ENCODE measurements at regions not wholly inside any gene's neighbourhood (a gene's known extent, or its start where the extent isn't known, plus 50 kb on each side); places are given as distances from the start of the nearest gene placed in this dataset.

DNA sequence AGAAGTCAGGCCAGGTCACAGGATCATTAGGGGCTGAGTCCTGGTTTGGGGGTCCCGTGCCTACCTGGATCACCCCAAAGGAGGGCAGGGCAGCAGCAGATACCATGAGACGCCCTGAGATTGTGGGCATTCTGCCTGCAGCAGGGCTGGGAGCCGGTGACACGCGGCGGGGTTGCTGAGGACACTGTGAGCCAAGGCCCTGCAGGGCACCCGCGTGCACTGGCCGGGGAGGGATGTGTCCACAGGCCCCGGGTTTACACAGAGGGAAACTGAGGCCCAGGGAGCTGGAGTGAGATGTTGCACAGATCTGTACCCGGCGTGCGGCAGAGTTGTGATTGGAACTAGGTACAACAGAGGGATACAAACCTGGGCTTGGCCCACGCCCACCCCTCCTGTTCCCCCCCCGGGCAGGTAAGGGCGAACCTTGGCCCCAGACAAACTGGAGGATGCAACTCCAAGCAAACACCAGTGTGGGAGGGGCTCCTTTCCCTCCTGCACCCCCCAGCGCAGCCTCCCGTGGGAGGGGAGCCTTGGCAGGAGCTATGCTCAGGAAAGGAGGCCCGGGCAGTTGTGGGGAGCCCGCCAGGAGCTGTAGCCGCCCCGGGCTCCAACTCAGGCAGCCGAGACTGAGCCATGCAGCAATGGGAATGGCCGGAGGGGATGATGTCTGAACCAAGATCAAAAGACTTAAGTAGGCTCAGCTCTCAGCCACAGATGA lies 91.3 kb downstream of the ENGASE start:
- no peaks in the 10 kb centered on the region for H3K36me3 ChIP-seq (ENCODE audit: insufficient read depth, low read length)
- no peak overlapping the region for H3K4me3 ChIP-seq (ENCODE audit: low read length)
- H3K4me2 ChIP-seq (ENCODE audit: low read length) = no peak overlapping the region
- no peaks in the 10 kb centered on the region for H3K9me3 ChIP-seq (replicated peaks; ENCODE audit: low read length)
- no peak overlapping the region for H3K9ac ChIP-seq (ENCODE audit: low read depth, low read length)
- H3K4me1 ChIP-seq (ENCODE audit: control insufficient read depth, insufficient read depth, low read length) = no peaks in the 10 kb centered on the region
- H3K27me3 ChIP-seq (ENCODE audit: control insufficient read depth, insufficient read depth, low read length) = peaks cover 69% of the 10 kb centered on the region

DNA sequence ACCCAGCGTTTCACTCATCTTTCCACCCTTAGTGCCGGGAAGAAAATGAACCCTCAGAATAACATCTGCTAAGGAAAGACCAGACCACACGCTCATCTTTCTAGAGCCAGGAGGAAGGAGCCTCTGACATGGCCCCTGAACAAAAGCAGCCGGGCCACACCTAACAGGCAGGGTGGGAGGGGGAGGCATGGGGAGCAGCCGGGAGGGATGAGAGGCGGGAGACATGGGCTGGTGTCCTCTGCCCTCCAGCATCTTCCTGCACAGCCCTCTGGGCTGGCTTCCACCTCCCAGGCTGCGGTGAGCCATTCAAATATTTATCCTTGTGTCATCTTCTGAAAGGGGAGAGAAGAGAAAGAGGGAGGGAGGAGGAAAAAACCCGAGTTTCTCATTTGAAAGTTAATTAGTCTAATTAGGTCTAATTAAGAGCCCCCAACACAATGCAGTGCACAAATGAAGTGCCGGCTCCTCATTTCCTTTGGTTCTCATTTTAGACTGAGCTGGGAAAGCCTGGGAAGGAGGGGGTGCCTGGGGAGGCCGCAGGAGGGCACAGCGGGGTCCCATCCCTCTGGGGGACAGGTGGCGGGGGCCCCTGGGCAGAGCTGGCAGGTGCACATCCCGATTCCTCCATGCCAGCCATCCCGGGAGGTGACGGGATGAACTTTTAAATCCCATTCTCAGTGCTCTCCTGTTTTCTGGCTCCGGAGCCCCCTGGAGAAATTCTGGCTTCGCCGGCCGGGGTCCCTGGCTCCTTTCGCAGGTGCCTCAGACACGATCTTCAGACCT lies 90.5 kb downstream of the ENGASE start:
- Histone ChIP-seq H3K9me3 (replicated peaks; ENCODE audit: low read length) (no peaks in the 10 kb centered on the region), H3K4me1 (ENCODE audit: control insufficient read depth, insufficient read depth, low read length) (no peaks in the 10 kb centered on the region), H3K36me3 (ENCODE audit: insufficient read depth, low read length) (no peaks in the 10 kb centered on the region), H3K27me3 (ENCODE audit: control insufficient read depth, insufficient read depth, low read length) (peaks cover 63% of the 10 kb centered on the region), H3K4me3 (ENCODE audit: low read length) (no peak overlapping the region), H3K9ac (ENCODE audit: low read depth, low read length) (no peak overlapping the region), H3K4me2 (ENCODE audit: low read length) (no peak overlapping the region)

DNA sequence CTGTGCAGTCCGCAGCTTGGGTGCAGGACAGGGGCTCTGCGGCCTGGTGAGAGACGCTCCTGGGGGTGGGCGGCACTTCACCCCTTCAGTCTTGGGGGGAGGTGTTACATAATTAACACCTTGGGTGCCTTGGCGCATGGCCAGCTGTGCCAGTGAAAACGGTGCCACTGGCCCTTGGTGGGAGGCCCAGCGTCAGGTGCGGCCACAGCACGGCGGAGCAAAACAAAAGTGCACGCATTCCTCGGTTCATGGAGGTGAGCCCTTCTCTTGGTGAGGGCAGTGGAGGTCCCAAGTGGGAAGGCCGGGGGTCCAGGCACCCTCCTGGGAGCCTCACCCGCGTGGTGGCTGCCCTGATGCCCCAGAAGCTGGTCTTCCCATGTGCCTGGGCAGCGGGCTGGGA lies 89.8 kb downstream of the ENGASE start:
- Histone ChIP-seq H3K9ac (ENCODE audit: low read depth, low read length) (no peak overlapping the region), H3K36me3 (ENCODE audit: insufficient read depth, low read length) (no peaks in the 10 kb centered on the region), H3K27me3 (ENCODE audit: control insufficient read depth, insufficient read depth, low read length) (peaks cover 63% of the 10 kb centered on the region), H3K4me2 (ENCODE audit: low read length) (no peak overlapping the region), H3K4me3 (ENCODE audit: low read length) (no peak overlapping the region), H3K9me3 (replicated peaks; ENCODE audit: low read length) (no peaks in the 10 kb centered on the region), H3K4me1 (ENCODE audit: control insufficient read depth, insufficient read depth, low read length) (no peaks in the 10 kb centered on the region)

DNA sequence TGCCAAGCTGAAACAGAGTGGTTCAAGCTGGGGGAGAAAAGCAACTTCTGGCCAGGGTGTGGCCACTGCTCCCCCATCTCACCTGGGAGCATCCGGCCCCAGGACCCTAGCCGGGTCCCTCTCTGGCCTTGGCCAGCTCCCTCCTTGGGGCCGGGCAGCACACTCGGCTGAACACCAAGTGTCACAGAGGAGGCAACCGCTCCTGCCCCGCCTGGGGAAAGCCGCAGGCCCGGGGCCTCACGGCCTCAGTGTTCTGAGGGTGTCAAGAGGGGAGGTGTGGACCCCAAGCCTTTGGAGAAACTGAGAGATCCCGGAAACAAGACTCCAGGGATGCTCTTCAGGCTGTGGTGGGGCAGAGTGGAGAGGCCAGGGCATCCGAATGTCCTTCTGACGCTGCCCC lies 88.4 kb downstream of the ENGASE start:
- H3K27me3 ChIP-seq (ENCODE audit: control insufficient read depth, insufficient read depth, low read length) = peaks cover 64% of the 10 kb centered on the region
- H3K4me2 ChIP-seq (ENCODE audit: low read length) = no peak overlapping the region
- H3K4me1 ChIP-seq (ENCODE audit: control insufficient read depth, insufficient read depth, low read length) = no peaks in the 10 kb centered on the region
- H3K9me3 ChIP-seq (replicated peaks; ENCODE audit: low read length) = no peaks in the 10 kb centered on the region
- no peak overlapping the region for H3K4me3 ChIP-seq (ENCODE audit: low read length)
- H3K9ac ChIP-seq (ENCODE audit: low read depth, low read length) = no peak overlapping the region
- H3K36me3 ChIP-seq (ENCODE audit: insufficient read depth, low read length) = no peaks in the 10 kb centered on the region

DNA sequence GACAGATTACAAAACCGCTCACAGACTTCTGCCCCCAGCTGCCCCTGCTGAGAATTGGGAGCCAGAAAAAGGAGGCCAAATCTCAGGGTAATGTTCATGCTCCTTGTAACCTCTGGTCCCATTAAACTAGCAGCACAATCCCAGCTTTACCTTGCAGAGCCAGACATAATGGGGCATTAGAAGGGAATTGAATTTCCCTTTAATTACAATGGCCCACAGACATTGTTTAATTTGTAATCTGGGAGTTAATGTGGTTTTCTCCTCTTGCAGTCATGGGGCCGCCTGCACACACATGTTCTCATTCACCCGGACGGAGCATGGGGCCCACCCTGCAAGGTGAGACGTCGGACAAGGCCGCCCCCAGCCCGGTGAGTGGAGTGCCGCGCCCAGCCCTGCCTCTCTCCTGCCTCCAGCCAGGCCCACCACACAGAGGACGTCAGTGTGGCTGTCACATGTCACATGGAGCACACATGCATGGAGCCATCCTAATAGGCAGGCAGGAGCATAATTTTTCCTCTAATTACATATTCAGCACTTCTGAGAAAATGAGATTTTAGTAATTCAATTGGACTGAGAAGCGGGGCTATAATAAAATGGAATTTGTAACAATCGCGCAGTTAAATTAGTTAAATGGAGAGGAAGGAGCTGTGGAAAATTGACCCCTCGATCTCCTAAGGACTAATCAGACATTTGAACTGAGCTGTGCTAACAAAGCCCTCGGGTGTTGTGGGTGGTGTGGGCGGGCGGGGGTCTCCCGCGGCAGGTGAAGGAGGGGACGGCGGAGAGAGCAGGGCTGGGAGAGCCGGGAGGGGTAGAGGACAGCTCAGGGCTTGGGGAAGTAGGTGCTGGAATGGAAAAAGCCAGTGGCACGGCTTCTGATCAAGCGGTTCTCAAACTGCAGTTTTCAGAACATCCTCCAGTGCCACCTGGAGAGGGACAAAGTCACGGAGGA lies 87.7 kb downstream of the ENGASE start:
- Histone ChIP-seq H3K4me3 (ENCODE audit: low read length) (no peak overlapping the region), H3K9ac (ENCODE audit: low read depth, low read length) (no peak overlapping the region), H3K36me3 (ENCODE audit: insufficient read depth, low read length) (no peaks in the 10 kb centered on the region), H3K4me2 (ENCODE audit: low read length) (no peak overlapping the region), H3K27me3 (ENCODE audit: control insufficient read depth, insufficient read depth, low read length) (peaks cover 66% of the 10 kb centered on the region), H3K9me3 (replicated peaks; ENCODE audit: low read length) (no peaks in the 10 kb centered on the region), H3K4me1 (ENCODE audit: control insufficient read depth, insufficient read depth, low read length) (no peaks in the 10 kb centered on the region)

DNA sequence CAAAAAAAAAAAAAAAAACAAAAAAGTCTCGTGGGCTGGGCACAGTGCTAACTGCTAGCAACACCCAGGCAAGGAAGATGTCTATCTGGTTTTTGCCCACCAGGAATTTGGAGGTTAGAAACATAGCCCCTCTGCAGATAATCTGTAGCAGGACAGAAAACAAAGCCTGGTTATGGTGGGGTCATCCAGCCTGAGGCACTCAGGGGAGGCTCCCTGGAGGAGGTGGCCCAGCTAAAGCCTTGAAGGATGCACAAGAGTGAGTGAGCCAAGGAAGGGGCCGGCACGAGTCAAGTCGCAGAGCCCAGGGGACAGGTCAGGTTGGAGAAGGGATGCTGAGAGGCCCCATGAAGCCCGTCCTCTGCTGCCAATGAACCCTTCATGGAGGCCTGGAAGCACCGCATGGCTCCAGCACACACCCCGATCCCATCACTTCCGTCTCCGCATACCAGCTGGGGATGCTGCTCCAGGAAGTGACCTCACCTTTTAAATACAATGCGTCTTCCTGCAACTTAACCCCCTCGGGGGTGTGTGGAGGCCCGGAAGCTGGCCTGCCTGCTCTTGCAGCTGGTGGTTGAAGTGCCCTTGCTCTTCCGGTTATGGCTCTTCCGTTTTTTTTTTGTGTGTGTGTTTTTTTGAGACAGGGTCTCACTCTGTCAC lies 86.5 kb downstream of the ENGASE start:
- no peak overlapping the region for H3K4me2 ChIP-seq (ENCODE audit: low read length)
- no peak overlapping the region for H3K9ac ChIP-seq (ENCODE audit: low read depth, low read length)
- H3K27me3 ChIP-seq (ENCODE audit: control insufficient read depth, insufficient read depth, low read length) = peaks cover 73% of the 10 kb centered on the region
- no peaks in the 10 kb centered on the region for H3K9me3 ChIP-seq (replicated peaks; ENCODE audit: low read length)
- H3K36me3 ChIP-seq (ENCODE audit: insufficient read depth, low read length) = no peaks in the 10 kb centered on the region
- H3K4me1 ChIP-seq (ENCODE audit: control insufficient read depth, insufficient read depth, low read length) = no peaks in the 10 kb centered on the region
- H3K4me3 ChIP-seq (ENCODE audit: low read length) = no peak overlapping the region

DNA sequence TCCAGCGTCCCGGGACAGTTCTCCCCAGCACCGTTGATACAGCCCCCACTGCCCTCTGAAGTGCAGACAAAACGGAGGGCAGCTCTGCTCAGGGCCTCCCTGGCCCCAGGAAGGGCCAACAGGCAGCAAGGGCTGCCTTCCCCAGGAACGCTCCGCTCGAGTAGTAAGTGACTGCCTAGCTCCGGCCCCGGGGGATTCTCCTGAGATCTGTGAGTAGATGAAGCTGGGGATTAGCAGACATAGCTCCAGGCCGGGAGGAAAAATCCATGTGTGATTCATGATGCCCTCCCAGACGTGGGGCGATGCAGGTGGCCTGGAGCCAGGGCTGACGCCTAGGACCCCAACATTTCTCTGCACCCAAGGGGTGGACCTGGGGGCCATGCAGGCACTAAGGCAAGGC lies 85.3 kb downstream of the ENGASE start:
- Histone ChIP-seq H3K4me2 (ENCODE audit: low read length) (no peak overlapping the region), H3K36me3 (ENCODE audit: insufficient read depth, low read length) (no peaks in the 10 kb centered on the region), H3K27me3 (ENCODE audit: control insufficient read depth, insufficient read depth, low read length) (peaks cover 73% of the 10 kb centered on the region), H3K4me1 (ENCODE audit: control insufficient read depth, insufficient read depth, low read length) (no peaks in the 10 kb centered on the region), H3K9me3 (replicated peaks; ENCODE audit: low read length) (no peaks in the 10 kb centered on the region), H3K9ac (ENCODE audit: low read depth, low read length) (no peak overlapping the region), H3K4me3 (ENCODE audit: low read length) (no peak overlapping the region)

DNA sequence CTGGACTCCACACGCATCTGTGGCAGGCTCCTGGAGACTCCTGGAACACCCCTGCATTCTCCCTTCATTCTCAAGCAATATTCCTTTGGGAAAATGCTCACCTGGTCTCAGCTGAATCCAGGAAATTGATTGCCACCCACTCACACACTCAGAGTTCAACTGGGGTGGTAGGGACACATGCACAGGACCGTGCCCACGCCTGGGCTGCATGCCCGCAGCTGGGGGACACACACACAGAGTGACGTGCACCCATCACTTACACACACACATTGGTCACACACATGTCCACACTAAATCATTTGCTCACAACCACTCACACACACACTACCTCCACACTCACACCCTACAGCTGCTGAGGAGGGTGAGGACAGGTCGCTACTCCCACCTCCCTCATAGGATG lies 84.8 kb downstream of the ENGASE start:
- H3K4me1 ChIP-seq (ENCODE audit: control insufficient read depth, insufficient read depth, low read length) = no peaks in the 10 kb centered on the region
- H3K4me2 ChIP-seq (ENCODE audit: low read length) = no peak overlapping the region
- no peaks in the 10 kb centered on the region for H3K9me3 ChIP-seq (replicated peaks; ENCODE audit: low read length)
- no peak overlapping the region for H3K9ac ChIP-seq (ENCODE audit: low read depth, low read length)
- no peak overlapping the region for H3K4me3 ChIP-seq (ENCODE audit: low read length)
- H3K27me3 ChIP-seq (ENCODE audit: control insufficient read depth, insufficient read depth, low read length) = peaks cover 72% of the 10 kb centered on the region
- H3K36me3 ChIP-seq (ENCODE audit: insufficient read depth, low read length) = no peaks in the 10 kb centered on the region

DNA sequence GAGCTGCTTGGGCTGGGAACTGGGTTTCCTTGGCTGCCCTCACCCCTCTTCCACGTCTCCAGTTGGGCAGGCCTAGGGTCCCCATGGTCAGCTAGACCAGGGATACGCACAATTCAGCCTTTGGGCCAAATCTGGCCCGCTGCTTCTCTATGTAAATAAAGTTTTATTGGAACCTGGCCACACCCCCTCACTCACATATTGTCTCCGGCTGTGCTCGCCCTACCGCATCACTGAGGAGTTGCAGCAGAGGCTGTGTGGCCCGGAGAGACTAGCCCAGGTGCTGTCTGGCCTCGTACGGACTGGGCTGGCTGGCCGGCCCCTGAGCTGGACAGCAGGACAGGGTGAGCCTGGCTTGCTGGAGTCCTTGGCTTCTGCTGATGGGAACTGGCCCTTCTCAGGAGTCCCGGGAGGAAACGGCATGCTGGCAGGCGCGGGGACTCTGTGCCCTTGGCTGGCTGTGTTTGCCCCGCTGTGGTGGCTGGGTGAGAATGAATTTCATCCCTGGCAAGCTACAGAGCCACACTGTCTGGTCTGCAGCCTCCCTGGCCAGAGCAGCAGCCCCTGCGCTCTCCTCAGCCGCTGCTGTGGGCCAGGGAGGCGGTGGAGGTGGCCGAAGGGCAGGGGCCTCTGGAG lies 82.0 kb downstream of the ENGASE start:
- Histone ChIP-seq H3K9me3 (replicated peaks; ENCODE audit: low read length) (no peaks in the 10 kb centered on the region), H3K4me3 (ENCODE audit: low read length) (no peak overlapping the region), H3K9ac (ENCODE audit: low read depth, low read length) (no peak overlapping the region), H3K27me3 (ENCODE audit: control insufficient read depth, insufficient read depth, low read length) (peaks cover 76% of the 10 kb centered on the region), H3K36me3 (ENCODE audit: insufficient read depth, low read length) (no peaks in the 10 kb centered on the region), H3K4me2 (ENCODE audit: low read length) (no peak overlapping the region), H3K4me1 (ENCODE audit: control insufficient read depth, insufficient read depth, low read length) (no peaks in the 10 kb centered on the region)

DNA sequence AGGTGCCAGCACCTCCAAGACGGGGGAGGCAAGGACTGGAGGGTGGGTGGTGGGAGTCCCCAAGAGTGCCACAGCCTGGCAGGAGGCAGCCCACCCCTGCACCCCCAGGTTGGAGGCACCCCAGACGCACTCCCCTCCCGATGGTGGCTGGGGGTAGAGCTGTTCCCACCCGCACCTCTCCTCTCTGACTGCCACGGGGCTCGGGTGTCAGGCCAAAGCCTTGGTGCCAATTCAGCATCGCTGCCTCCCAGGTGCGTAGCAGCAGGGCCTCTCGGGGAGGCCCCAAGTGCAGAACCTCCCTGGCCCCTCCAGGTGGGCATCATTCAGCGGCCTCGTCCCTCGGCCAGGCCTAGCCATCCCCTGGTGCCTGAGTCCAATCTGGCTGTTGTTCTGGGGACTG lies 81.1 kb downstream of the ENGASE start:
- Histone ChIP-seq H3K4me1 (ENCODE audit: control insufficient read depth, insufficient read depth, low read length) (no peaks in the 10 kb centered on the region), H3K36me3 (ENCODE audit: insufficient read depth, low read length) (no peaks in the 10 kb centered on the region), H3K9ac (ENCODE audit: low read depth, low read length) (no peak overlapping the region), H3K4me2 (ENCODE audit: low read length) (no peak overlapping the region), H3K27me3 (ENCODE audit: control insufficient read depth, insufficient read depth, low read length) (peaks cover 77% of the 10 kb centered on the region), H3K4me3 (ENCODE audit: low read length) (no peak overlapping the region), H3K9me3 (replicated peaks; ENCODE audit: low read length) (no peaks in the 10 kb centered on the region)
